Right ventricle myocardium inferior (tissue), 1 donor: ENCODE measurements at regions not wholly inside any gene's neighbourhood (a gene's known extent, or its start where the extent isn't known, plus 50 kb on each side); places are given as distances from the start of the nearest gene placed in this dataset.
A peak's percentile ranks its signal among the peaks of the same experiment; 100 is the strongest.

ENCODE experiments used
- ATAC-seq: fragments of 200-7000 bp; cut with Tn5 transposase; one replicate; pipeline ENCODE4 v1.9.1; 2020; ENCODE audit warnings: mild to moderate bottlenecking, moderate library complexity
- DNase-seq: peaks from one replicate; pipeline ENCODE4 v3.0.0; 2021; ENCODE audit errors: missing footprints
- intact Hi-C: fragments of 100-400 bp; cut with DNase I; formaldehyde crosslinking; loops from one replicate; pipeline ENCODE4 v1.11.0; 2022
- donor health status: DM: no; HTN: yes; CAD: no; lungs with severe emphysema.

DNA sequence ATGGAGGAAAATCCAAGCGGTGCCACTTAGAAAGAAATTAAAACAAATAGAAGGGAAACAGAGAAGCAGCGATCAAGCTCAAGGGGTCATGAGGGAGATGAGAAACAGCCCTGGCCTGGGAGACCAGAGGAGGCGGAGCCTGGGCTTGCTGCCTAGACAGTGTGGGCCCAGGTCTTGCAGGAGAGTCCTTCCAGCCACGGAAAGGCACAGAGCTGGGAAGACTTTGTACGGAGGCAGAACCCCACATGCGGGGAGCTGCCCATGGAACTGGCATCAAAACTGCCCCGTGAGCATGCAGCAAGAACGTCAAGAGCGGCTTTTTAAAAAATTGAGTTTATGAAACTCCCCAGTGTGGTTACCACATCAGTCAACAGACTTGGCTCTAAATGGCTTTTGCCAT is 119.4 kb downstream of the IRX1 start:
- intact Hi-C loops: no loop called here
- ATAC-seq (peak; percentile 57), DNase-seq (no peak)

DNA sequence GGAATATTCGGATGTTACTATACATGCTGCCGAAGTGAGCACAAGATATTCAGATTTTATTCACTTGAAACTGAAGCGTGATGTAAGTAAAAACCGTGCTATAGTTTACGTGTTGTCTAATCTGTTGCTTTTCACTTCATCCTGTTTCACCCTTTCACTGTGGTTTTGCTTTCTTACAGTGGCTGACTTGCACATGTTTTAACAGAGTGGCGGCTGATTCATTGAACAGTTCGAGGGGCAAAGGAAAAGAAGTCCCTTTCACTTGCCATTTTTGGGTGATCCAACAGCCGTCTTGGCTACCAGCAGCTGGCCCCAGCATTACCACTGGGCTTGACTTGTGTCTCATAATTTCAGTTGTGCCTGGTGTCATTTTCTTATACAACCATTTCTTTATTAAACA is 134.0 kb downstream of the IRX1 start:
- ATAC-seq (no peak), DNase-seq (no peak)
- intact Hi-C loops: no loop called here

DNA sequence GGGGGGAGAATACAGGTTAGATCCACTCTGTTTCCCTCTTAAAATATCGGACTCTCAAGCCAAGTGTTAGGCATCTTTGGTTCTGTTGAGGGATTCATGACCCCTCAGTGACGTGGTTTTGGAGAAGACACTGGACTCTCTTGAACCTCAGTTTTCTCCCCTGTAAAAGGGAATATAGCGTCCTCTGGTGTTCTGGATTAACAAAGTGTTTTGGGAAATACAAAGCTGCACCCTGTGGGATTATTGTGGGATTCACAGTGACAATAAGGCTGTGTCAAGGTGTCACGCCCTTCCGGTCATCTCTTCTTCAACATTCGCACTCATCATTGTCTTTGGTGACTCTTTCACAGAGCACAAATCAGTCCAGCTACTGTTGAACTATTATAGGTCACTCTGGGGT is 139.0 kb downstream of the IRX1 start:
- ATAC-seq (no peak), DNase-seq (no peak)
- intact Hi-C loops: no loop called here

DNA sequence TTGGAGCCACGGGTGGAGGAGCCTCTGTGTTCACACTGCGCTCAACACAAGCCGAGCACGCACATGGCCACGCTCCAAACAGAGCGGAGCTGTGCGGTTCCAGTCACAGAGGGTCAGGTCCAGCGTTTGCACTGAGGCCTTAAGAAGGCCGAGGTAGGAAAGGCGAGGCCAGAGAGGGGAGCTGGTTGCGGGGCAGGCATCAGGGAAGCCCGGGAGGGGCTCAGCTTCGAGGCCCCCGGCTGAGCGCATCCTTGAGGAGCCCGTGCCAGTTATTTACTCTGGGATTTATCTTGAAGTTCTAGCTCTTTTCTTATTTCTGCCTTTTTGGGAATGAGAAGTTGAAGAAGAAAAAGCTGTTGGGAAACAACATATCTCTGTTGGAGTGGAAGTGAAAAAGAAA is 140.8 kb downstream of the IRX1 start:
- DNase-seq: no peak
- intact Hi-C loops: no loop called here
- ATAC-seq: no peak

DNA sequence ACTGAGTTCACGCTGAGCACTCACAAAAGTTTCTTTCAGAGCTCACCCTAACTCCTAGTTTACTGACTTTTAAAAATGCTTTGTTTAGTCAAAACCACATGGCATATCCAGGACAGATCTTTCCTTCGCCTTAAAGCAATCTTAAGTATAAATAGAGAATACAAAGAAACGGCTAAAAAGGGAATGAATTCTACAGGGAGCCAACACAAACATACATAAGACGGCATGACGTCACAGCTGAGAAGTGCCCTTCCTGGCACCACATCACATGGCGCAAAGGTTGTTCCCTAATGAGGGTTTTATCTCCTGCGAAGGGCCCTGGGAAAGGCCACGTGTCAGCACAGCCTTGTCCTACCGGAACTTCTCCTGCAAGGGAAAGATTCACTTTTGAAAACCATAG is 141.3 kb downstream of the IRX1 start:
- DNase-seq: no peak

DNA sequence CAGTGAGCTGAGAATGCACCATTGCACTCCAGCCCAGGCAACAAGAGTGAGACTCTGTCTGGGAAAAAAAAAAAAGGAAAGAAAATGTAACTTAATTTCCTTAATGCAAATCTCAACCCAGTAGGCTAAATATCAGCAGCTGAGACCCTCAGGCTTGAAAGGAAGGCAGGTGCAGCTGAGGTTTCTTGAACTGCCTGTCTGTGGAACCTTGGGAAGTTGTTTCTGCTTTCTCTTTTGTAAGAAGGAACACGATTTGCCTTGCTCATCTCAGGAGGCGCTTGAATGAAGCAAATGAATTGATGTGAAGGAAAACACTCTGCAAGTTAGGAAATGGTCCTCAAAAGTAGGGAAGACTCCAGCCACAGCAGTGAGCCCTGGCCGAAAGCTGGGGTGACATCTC is 143.3 kb downstream of the IRX1 start:
- no peak for DNase-seq
- no peak for ATAC-seq
- intact Hi-C loops: no loop called here

More for the DNA sequence above, 141.3 kb downstream of the IRX1 start:
- intact Hi-C loops: no loop called here
- ATAC-seq: no peak

DNA sequence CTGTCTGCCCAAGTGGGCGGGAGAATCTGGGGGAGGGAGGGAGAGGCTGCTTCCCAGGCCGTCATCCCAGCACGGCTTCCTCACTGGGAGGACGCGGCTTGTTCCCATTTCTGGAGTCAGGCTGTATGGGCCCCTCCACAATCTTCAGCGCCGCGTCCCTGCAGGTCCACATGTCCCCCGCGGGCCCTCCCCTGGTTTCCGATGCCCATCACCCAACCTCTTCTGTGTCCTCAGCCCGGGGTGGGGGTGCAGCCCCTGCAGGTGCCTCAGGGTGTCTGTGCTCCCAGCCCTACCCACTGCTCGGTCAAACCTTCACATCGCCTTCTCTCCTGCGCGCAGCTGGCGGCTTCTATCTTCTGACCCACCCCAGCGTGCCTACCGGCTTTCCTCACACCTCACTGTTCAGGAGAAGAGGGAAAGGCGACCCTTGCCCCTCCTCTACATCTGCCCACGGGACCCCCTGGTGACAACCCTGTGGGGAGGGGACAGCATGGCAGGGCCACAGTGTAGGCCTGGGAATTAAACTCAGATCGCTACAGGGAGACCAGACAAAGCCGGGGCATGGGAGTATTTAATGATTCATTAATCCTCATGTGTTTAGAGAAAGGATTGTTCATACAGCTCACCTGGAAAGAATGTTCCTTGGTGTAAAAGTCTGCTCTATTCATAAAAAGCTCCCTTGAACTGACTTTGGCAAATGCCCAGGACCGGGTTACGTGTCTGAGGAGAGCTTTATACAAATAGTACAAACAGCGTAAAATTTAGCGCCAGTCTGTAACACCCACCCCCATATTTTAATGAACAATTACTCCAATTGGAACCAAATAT is 145.1 kb downstream of the IRX1 start:
- ATAC-seq (no peak), DNase-seq (no peak)
- intact Hi-C loops: no loop called here

DNA sequence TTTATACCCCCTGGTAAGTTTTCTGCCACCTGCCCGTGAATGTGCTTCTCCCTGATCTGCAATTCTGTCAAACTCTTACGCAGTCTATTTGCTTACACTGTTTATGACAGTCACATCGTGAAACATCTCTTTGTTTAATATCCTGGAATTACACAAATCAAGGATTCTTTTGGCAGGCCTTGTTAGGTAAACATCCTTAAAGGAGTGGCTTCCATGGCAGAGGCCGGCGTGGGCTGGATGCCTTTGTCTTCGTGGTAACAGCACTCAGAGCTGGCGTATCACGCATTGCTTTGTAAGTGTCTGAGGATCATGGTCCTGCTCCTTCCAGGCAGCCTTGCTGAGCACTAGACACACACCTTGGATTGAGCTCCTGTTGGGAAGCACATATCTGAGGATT is 145.7 kb downstream of the IRX1 start:
- DNase-seq (no peak), ATAC-seq (no peak)
- intact Hi-C loops: no loop called here

DNA sequence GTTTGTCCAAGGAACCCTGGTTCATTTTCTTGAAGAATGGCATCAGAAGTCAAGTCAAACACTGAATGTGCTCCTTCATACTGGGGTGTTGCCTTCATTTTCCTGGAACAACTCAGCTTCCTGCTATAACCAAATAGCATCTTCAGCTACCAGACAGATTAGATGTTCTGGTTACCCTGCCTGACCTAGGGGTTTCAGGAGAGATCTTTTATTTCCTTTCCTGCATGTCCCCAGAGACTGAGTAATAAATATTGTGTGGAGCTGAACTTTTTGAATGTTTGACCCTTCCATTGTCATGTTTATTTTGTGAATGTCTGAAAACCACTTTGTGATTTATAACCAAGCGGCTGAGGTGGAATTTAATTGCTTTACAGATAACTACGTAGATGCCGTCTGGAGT is 147.1 kb downstream of the IRX1 start:
- intact Hi-C loops: no loop called here
- DNase-seq: no peak
- ATAC-seq: no peak

DNA sequence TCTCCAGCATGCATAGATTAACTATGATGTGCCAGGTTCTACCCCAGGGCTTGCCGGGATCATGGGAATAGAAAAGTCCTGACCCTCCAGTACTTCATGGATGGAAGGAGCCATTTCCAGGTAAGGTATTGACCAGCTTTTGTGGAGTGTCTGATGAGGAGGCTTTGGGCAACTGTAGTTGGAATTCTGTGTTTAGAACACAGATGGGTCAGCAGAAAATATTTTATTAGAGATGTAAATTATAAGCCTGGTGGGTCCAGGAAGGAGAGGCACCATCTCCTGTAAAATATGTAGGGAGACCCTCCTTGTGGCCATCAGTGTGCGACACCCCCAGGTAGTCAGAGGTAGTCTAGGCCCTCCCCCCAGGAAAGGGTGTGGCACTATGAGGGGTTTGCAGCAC is 156.2 kb downstream of the IRX1 start:
- no peak for ATAC-seq
- intact Hi-C loops: no loop called here

DNA sequence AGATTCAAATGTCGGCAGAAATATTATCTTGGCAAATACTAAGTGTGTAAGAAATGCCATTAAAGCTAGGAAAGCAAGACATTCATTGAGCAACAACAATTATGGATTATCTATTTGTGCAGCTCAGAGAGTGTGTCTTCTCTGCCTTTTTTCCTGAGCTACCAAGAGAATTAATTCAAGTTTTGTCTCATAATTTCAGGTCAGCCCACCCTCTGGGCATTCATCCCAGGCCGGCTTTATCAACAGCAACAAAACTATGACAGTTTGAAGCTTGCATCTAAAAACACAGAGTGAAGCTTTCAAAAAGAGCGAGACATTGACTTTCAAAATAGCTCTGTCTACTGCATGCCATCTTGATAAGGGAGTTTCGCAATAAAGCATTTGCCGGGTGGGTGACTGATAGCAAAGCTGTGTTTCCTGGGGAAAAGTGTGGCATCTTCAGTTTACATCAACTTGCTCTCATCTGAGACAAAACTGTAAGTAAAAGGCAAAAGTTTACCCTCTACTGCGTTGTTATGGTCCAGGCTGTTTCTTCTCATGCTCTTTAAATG is 182.4 kb downstream of the IRX1 start:
- no peak for ATAC-seq

More for the DNA sequence above, 156.2 kb downstream of the IRX1 start:
- DNase-seq: no peak

DNA sequence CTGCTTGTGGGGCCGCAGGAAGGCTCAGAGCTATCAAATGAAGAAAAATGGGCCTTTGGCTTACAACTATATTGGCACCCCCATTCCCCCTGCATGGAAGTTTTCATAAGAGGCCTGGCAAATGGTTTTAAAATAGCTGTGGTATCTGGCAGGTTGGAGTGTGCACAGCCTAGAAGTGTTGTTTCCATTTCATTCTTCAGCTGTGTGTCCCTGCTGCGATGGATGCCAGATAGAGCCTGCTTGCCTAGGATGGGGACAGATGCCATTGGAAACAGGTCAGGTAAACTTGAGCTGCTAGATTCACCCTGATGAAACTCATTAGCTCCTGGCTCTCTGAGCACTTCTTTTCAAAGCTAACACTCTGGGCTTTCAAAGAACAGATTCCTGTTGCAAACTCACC is 183.3 kb downstream of the IRX1 start:
- DNase-seq (no peak), ATAC-seq (peak; percentile 26)
- intact Hi-C loops: no loop called here

More for the DNA sequence above, 182.4 kb downstream of the IRX1 start:
- no peak for DNase-seq
- intact Hi-C loops: no loop called here

DNA sequence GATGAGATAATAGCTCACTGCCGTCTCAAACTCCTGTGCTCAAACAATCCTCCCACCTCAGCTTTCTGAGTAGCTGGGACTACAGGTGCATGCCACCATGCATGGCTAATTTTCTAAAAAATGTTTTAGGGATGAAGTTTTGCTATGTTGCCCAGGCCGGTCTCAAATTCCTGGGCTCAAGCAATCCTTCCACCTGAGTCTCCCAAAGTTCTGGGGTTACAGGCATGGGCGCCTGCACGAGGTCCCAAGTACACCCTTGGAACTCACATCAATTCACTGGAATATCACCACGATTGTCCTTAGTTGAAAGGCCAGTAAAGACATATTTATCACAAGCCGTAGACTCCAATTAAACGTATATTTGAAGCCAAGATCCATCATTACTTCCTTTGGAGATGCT is 184.6 kb downstream of the IRX1 start:
- ATAC-seq (no peak), DNase-seq (no peak)
- intact Hi-C loops: no loop called here

DNA sequence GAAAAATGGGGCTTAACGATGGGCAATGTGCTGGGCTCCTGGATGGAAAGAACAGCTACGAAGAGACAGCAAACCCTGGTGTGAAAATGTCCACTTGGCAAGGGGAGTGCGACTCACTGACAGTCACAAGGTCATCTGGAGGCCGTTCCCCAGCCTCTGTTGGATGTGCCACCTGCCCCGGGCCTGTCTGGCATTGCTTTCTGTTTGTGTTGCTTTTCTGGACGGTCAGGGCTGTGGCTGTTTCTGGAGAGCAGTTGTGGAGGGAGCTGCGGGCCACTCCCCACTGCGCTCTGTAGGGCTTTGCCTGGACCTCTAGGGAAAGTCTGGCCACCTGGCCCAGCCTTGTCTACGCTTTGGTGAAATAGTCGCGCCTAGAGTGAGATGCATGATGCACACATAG is 185.3 kb downstream of the IRX1 start:
- intact Hi-C loops: no loop called here
- DNase-seq (no peak), ATAC-seq (peak; percentile 42)

DNA sequence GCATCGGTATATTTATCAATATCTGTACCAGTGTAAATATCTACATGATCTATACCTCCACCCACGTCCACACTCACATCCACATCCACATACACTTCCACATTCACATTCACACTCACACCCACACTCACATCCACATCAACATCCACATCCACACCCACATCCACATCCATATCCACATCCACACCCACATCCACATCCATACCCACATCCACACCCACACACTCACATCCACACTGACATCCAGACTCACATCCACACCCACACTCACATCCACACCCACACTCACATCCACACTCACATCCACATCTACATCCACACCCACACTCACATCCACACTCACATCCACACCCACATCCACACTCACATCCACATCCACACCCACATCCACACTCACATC is 189.2 kb downstream of the IRX1 start:
- no peak for DNase-seq
- intact Hi-C loops: no loop called here
- no peak for ATAC-seq

DNA sequence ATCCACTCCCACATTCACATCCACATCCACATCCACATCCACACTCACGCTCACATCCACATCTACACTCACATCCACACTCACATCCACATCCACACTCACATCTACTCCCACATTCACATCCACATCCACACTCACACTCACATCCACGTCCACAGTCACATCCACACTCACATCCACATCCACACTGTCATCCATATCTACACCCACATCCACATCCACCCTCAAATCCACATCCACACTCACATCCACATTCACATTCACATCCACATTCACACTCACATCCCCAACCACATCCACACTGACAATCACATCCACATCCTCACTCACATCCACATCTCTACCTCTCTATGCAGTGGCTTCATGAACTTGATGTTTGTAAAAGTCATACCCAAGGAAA is 190.5 kb downstream of the IRX1 start:
- ATAC-seq (no peak), DNase-seq (no peak)
- intact Hi-C loops: no loop called here

DNA sequence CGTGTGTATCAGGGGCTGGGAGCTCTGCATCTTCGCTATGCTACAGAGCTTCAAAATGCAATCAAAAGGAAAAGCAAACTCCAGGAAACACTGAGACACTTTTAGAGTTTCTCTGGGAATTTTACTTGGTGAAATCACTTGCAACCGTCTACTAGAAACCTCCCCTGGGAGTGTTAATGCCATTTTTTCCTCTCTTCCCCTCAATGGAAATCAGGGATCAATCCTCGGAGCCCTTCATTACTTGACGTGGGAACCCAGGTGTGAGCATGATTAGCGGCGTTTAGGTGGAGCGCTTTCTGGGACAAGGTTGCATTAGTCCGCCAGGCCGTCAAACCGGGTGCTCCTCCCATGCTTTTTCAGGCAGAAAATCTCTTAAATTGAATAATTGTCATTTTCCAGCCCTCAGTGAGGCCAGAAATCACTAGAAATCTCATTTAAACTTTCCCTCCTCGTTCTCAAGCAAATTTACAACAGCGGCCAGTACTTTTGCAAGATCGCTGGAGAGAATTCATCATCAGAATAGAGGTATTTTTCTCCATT is 191.3 kb downstream of the IRX1 start:
- intact Hi-C loops: no loop called here
- ATAC-seq: no peak
- DNase-seq: no peak

DNA sequence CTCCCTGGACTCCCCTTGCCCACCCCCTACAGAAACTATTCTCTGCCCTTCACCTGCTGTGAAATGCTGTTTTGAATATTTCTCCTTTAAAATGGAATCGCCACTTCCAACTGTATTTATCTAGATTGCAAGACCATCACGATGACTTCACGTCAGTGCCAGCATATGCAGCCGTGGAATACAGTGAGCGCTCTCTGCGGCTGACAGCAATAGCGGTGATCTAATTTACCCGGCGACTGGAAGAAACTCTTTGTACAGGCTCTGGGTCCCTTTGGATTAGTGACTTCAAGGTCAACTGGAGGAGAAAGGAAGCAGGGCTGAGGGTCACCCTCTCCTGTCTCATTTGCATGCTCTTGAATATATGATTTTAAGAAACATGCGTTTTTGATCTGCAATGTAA is 192.0 kb downstream of the IRX1 start:
- DNase-seq (no peak), ATAC-seq (no peak)
- intact Hi-C loops: no loop called here

DNA sequence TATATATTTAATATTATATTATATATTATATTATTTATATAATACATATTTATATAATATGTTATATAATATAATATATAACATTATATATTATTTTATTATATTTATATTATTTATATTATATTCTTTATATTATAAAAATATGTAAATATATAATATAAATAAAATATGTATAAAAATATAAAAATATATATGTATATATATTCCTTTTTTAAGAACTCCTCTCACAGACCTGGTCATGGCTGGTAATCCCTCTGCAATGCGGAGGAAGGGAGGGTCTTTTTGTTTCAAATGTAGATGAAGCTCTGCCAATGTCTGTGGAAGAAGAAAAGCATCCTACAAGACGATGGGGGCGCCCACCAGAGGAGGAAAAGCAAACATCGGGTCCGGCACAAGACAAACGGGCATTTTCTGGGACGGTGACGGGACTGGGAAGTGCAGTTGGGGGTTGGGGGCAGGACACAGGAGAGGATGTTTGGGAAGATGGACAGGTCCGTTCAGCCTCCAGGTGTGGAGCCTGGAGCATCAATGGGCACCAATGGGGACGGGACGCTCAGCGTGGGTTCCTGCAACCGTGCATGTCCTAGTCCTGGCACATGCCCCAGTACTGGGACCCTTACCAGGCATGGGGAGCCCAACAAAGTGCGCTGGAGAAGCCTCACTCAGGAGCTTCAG is 194.0 kb downstream of the IRX1 start:
- DNase-seq: no peak
- ATAC-seq: no peak
- intact Hi-C loops: no loop called here

DNA sequence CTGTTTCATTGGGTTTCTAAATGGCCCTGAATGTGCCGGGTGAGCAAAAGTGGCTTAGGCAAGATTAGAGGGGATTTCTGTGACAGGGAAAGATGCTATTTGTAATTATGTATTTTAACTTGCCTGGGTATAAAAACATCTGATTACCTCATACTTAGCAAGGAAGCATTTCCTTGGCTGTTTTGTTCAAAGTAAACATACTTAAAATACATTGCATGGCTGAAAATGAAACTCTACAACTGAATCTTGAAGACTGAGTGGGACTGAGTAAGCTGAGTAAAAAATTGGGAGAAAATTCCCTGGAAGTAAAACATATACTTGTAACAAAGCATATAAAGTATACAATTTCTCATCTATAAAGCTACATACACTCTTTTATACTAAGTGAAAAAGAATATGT is 197.5 kb downstream of the IRX1 start:
- ATAC-seq: no peak
- no peak for DNase-seq
- intact Hi-C loops: no loop called here
